ENCODE measurements at regions not wholly inside any gene's neighbourhood (a gene's known extent, or its start where the extent isn't known, plus 50 kb on each side); places are given as distances from the start of the nearest gene placed in this dataset.

DNA sequence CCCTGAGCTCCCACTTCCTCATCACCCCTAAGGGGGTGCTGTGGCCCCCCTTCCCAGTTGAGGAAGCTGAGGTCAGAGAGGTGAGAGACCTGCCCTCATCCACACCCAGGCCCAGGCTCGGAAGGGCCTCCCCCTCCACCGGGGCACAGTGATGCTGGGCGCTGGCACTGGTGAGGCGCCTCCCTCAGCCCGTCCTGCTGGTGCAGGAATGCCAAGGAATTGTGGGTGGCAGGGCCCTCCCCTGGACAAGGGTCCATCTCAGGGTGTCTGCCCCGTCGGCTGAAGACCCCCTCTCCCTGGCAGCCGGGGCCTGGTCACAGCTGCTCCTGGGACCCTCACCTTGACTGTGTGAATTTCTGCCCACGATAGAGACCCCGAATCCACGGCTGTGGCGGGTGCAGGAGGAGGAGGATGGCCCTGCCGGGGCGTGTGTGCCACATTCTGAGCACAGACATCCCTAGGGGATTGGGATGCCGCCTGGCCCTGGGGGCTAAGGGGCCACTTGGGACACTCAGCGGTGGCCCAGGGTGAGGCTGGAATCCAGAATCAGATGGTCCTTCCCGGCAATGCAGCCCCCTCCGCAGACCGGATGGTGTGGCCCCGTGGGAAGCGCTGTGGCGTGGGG, 70.2 kb upstream of the GATA5 start:
- TF ChIP-seq CTCF (IDR thresholded peaks at IDR 0.05; ENCODE audit: insufficient read depth, low read depth, low read length, missing control alignments) = no peak
- no peak for DNase-seq (ENCODE audit: low read depth)
- H3K4me3 ChIP-seq (ENCODE audit: low read depth, low read length) = no peak overlapping the region

GRCh38 chr20:62546606-62547005, 70.8 kb upstream of the GATA5 start:
- DNase-seq (ENCODE audit: low read depth) = no peak
- TF ChIP-seq CTCF (IDR thresholded peaks at IDR 0.05; ENCODE audit: insufficient read depth, low read depth, low read length, missing control alignments) = no peak
- no peak overlapping the region for H3K4me3 ChIP-seq (ENCODE audit: low read depth, low read length)

DNA sequence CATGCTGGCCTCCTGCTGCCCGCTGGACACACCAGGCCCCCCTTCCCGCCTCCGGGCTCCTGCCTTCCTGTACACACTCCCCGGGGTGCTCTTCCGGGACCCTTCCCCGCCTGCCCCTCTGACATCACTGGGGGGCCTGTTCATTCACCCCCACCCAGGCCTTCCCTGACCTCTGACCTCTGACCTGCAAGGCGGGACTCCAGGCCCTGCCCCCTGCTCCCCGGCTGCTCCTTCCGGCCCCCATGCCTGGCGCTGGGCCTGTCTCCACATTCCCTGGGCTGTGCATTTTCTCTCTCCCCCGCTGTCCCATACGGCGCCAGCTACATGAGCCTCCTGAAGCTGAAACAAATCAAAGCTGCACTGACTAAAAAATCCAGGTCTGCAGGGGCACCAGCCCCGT, 71.6 kb upstream of the GATA5 start:
- no peak overlapping the region for H3K4me3 ChIP-seq (ENCODE audit: low read depth, low read length)
- no peak for DNase-seq (ENCODE audit: low read depth)
- no peak for TF ChIP-seq CTCF (IDR thresholded peaks at IDR 0.05; ENCODE audit: insufficient read depth, low read depth, low read length, missing control alignments)

DNA sequence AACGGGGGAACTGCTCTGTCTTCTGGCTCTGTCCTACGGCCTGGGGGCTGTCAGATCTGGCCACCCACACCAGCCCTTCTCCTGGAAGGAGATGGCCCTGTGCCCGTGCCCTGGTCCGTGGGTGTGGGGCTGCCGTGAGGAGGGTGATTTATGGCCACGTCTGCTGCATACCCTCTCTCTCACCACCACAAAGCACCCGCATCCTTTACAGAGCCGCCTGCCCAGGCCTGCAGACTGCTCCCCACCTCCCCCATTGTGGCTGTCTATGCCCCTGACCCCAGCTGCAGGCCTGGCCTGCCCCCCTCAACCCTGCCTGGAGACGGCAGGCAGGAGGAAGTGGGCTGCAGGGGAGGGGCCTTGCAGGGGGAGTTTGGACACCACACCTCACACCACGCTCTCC, 72.7 kb upstream of the GATA5 start:
- no peak for DNase-seq (ENCODE audit: low read depth)
- no peak overlapping the region for H3K4me3 ChIP-seq (ENCODE audit: low read depth, low read length)
- no peak for TF ChIP-seq CTCF (IDR thresholded peaks at IDR 0.05; ENCODE audit: insufficient read depth, low read depth, low read length, missing control alignments)

DNA sequence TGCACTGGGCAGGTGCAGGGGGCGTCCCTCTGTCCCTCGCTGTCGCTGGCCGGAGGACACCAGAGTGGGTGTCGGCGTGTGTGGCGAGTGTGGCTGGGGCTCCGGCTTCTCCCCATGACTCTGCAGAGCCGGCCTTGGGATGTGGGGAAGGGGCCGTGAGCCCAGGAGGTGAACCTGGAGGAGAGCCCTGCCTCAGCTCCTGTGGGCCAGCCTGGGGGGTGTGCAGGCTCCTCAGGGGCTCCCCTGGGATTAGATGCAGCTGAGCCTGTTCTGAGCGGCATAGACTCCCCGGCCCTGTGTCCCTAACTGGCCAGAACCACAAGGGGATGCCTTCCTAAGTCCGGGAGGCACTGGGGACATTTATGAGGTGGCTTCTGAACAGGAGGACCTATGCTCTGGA, 73.2 kb upstream of the GATA5 start:
- no peak for DNase-seq (ENCODE audit: low read depth)
- TF ChIP-seq CTCF (IDR thresholded peaks at IDR 0.05; ENCODE audit: insufficient read depth, low read depth, low read length, missing control alignments) = no peak
- no peak overlapping the region for H3K4me3 ChIP-seq (ENCODE audit: low read depth, low read length)

- no peak overlapping the region for H3K4me3 ChIP-seq (ENCODE audit: low read depth, low read length)
- no peak for TF ChIP-seq CTCF (IDR thresholded peaks at IDR 0.05; ENCODE audit: insufficient read depth, low read depth, low read length, missing control alignments)
- no peak for DNase-seq (ENCODE audit: low read depth)
Measured at GRCh38 chr20:62549499-62550086, 73.8 kb upstream of the GATA5 start.

- no peak overlapping the region for H3K4me3 ChIP-seq (ENCODE audit: low read depth, low read length)
Measured at GRCh38 chr20:62550087-62550632, 74.4 kb upstream of the GATA5 start.

More at GRCh38 chr20:62550087-62550632, 74.4 kb upstream of the GATA5 start:
- no peak for TF ChIP-seq CTCF (IDR thresholded peaks at IDR 0.05; ENCODE audit: insufficient read depth, low read depth, low read length, missing control alignments)
- DNase-seq (ENCODE audit: low read depth) = no peak

Data from GM12865 (cell line).